GM12875 (cell line): ENCODE measurements at regions not wholly inside any gene's neighbourhood (a gene's known extent, or its start where the extent isn't known, plus 50 kb on each side); places are given as distances from the start of the nearest gene placed in this dataset.

Experiments used
- H3K4me3 ChIP-seq: one replicate; pipeline ENCODE4 v1.5.1; 2011; ENCODE audit warnings: low read depth, low read length, control low read depth
- TF ChIP-seq, protein P1 (sequence below): IDR thresholded peaks from 2 replicates; pipeline ENCODE4 v1.5.1; 2011; ENCODE audit warnings: low read depth, mild to moderate bottlenecking, control low read depth, inconsistent platforms, low read length, moderate library complexity, borderline replicate concordance; ENCODE audit not compliant: insufficient read depth

- H3K4me3 ChIP-seq: no peak overlapping the region
- TF ChIP-seq, protein P1, sequence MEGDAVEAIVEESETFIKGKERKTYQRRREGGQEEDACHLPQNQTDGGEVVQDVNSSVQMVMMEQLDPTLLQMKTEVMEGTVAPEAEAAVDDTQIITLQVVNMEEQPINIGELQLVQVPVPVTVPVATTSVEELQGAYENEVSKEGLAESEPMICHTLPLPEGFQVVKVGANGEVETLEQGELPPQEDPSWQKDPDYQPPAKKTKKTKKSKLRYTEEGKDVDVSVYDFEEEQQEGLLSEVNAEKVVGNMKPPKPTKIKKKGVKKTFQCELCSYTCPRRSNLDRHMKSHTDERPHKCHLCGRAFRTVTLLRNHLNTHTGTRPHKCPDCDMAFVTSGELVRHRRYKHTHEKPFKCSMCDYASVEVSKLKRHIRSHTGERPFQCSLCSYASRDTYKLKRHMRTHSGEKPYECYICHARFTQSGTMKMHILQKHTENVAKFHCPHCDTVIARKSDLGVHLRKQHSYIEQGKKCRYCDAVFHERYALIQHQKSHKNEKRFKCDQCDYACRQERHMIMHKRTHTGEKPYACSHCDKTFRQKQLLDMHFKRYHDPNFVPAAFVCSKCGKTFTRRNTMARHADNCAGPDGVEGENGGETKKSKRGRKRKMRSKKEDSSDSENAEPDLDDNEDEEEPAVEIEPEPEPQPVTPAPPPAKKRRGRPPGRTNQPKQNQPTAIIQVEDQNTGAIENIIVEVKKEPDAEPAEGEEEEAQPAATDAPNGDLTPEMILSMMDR: no peak
These were observed 175.0 kb downstream of the NEDD1 start for GRCh38 chr12:97082029-97082428.

DNA sequence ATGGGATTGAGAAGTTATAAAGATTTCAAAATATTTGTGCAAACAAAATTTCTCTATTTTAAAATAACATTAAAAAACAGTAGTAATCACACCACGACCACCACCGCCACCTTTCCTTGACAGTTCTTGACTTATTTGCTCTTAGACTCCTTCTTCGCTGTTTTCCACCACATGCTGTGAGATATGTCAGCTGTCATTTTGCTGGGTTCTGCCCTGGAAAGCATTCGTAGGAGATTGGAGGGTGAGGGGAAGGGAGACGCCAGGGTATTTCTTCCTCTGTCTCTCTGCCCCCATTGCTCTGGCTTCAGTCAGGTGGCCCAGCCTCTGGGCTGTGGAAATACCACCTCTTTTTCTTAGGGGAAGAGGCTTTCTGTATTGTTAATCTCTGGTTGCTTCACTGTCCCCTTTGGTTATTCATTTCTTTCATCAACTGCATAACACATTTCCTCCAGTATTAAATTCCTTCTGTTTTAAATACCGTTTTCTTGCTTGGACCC, 186.2 kb downstream of the NEDD1 start:
- no peak overlapping the region for H3K4me3 ChIP-seq
- TF ChIP-seq, protein P1: no peak

GRCh38 chr12:97097734-97098133, 190.7 kb downstream of the NEDD1 start:
- TF ChIP-seq, protein P1: no peak
- H3K4me3 ChIP-seq: no peak overlapping the region

- H3K4me3 ChIP-seq: no peak overlapping the region
- TF ChIP-seq, protein P1: no peak
These were observed 202.4 kb downstream of the NEDD1 start for GRCh38 chr12:97109441-97109840.

- TF ChIP-seq, protein P1: no peak
- H3K4me3 ChIP-seq: no peak overlapping the region
These were observed 205.1 kb downstream of the NEDD1 start for GRCh38 chr12:97112136-97112535.

DNA sequence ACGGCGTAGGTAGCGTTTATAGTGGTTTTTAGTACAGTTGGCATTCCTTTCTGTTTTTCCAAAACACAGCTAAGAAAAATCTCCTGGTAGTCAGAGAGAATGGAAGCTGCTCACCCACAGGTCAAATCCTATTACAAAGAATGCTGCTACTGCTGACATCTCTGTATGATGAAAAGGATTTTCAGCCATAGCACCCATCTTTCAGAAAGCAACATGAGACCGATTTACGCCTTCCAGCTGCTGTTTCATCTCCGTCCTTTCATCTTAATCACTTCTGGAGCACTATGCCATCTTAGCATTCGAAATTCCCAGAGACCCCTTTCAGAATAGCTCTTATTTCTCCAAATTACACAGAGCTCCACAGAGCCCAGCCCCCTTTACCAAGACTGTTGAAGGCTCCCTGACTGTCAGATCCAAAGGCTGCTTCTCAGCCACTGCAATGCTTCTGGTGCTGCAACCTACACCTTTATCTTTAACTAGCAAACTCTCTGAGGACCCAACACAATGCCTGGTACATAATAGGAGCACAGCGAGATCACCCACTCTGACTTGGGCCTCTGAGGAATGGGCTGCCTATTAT, 211.8 kb downstream of the NEDD1 start:
- no peak overlapping the region for H3K4me3 ChIP-seq
- TF ChIP-seq, protein P1: no peak

GRCh38 chr12:97127061-97127460, 220.0 kb downstream of the NEDD1 start:
- H3K4me3 ChIP-seq: no peak overlapping the region
- TF ChIP-seq, protein P1: no peak
